ENCODE measurements at regions not wholly inside any gene's neighbourhood (a gene's known extent, or its start where the extent isn't known, plus 50 kb on each side); places are given as distances from the start of the nearest gene placed in this dataset.

DNA sequence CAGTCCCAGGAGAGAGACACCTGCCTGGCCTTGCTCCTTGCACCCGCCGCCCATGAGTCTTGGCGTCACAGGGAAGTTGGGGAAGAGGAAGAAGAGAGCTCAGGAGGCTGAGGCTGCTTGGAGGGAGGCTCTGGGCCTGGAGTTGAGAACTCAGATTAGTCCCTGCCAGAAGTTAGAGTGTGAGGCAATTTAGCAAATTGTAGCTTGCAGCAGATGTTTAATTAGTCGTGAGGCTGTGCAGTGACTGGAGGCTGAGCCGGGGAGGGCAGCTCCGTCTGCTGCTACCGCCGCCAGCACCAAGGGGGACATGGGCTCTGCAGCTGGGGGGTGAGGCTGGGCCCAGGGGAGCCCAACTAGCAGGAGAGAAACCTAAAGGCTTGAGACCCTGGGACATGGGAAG, 738.3 kb upstream of the EEF2KMT start:
- TF ChIP-seq, protein P1, sequence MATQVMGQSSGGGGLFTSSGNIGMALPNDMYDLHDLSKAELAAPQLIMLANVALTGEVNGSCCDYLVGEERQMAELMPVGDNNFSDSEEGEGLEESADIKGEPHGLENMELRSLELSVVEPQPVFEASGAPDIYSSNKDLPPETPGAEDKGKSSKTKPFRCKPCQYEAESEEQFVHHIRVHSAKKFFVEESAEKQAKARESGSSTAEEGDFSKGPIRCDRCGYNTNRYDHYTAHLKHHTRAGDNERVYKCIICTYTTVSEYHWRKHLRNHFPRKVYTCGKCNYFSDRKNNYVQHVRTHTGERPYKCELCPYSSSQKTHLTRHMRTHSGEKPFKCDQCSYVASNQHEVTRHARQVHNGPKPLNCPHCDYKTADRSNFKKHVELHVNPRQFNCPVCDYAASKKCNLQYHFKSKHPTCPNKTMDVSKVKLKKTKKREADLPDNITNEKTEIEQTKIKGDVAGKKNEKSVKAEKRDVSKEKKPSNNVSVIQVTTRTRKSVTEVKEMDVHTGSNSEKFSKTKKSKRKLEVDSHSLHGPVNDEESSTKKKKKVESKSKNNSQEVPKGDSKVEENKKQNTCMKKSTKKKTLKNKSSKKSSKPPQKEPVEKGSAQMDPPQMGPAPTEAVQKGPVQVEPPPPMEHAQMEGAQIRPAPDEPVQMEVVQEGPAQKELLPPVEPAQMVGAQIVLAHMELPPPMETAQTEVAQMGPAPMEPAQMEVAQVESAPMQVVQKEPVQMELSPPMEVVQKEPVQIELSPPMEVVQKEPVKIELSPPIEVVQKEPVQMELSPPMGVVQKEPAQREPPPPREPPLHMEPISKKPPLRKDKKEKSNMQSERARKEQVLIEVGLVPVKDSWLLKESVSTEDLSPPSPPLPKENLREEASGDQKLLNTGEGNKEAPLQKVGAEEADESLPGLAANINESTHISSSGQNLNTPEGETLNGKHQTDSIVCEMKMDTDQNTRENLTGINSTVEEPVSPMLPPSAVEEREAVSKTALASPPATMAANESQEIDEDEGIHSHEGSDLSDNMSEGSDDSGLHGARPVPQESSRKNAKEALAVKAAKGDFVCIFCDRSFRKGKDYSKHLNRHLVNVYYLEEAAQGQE (IDR thresholded peaks at IDR 0.05; ENCODE audit: low read depth): no peak
- TF ChIP-seq RAD21 (IDR thresholded peaks at IDR 0.05; ENCODE audit: low read depth) (no peak), CREB1 (IDR thresholded peaks at IDR 0.05; ENCODE audit: low read depth) (no peak), EP300 (IDR thresholded peaks at IDR 0.05; ENCODE audit: borderline replicate concordance) (no peak), YY1 (IDR thresholded peaks at IDR 0.05; ENCODE audit: low read depth) (no peak), CEBPB (IDR thresholded peaks at IDR 0.05) (no peak), USF1 (IDR thresholded peaks at IDR 0.05) (no peak), TAF1 (IDR thresholded peaks at IDR 0.05; ENCODE audit: low read depth) (no peak), NFIC (IDR thresholded peaks at IDR 0.05) (no peak), FOXM1 (IDR thresholded peaks at IDR 0.05; ENCODE audit: borderline replicate concordance, low read depth) (no peak), MAX (IDR thresholded peaks at IDR 0.05) (no peak), EGR1 (IDR thresholded peaks at IDR 0.05) (no peak), TEAD4 (IDR thresholded peaks at IDR 0.05) (no peak), ZBTB7A (IDR thresholded peaks at IDR 0.05; ENCODE audit: low read depth) (no peak)

DNA sequence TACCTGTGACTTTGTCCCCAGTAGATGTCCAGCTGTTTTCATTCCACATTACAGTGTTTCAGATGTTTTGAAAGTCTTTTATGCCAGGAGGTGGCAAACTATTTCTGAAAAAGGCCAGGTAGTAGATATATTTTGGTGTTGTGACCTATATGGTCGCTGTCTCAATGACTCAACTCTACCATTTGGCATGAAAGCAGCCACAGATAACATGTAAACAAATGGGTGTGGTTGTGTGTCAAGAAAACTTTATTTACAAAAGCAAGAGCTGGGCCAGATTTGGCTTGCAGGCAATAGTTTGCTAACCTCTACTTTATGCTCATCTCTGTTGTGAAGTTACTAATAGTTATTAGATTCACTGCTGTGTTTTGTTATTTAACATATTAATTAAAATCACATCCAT, 728.7 kb upstream of the EEF2KMT start:
- no peak for TF ChIP-seq ZBTB7A (IDR thresholded peaks at IDR 0.05; ENCODE audit: low read depth)
- no peak for TF ChIP-seq CEBPB (IDR thresholded peaks at IDR 0.05)
- TF ChIP-seq, protein P1 (IDR thresholded peaks at IDR 0.05; ENCODE audit: low read depth): no peak
- no peak for TF ChIP-seq EP300 (IDR thresholded peaks at IDR 0.05; ENCODE audit: borderline replicate concordance)
- no peak for TF ChIP-seq FOXM1 (IDR thresholded peaks at IDR 0.05; ENCODE audit: borderline replicate concordance, low read depth)
- TF ChIP-seq CREB1 (IDR thresholded peaks at IDR 0.05; ENCODE audit: low read depth): no peak

GRCh38 chr16:5820472-5820871, 722.9 kb upstream of the EEF2KMT start:
- TF ChIP-seq TAF1 (IDR thresholded peaks at IDR 0.05; ENCODE audit: low read depth) (no peak), YY1 (IDR thresholded peaks at IDR 0.05; ENCODE audit: low read depth) (no peak), CREB1 (IDR thresholded peaks at IDR 0.05; ENCODE audit: low read depth) (no peak), TEAD4 (IDR thresholded peaks at IDR 0.05) (no peak), USF1 (IDR thresholded peaks at IDR 0.05) (no peak), CEBPB (IDR thresholded peaks at IDR 0.05) (no peak), RAD21 (IDR thresholded peaks at IDR 0.05; ENCODE audit: low read depth) (no peak), MAX (IDR thresholded peaks at IDR 0.05) (no peak), EGR1 (IDR thresholded peaks at IDR 0.05) (no peak), NFIC (IDR thresholded peaks at IDR 0.05) (no peak), TCF12 (IDR thresholded peaks at IDR 0.05; ENCODE audit: low read depth) (no peak), FOXM1 (IDR thresholded peaks at IDR 0.05; ENCODE audit: borderline replicate concordance, low read depth) (no peak), ZBTB7A (IDR thresholded peaks at IDR 0.05; ENCODE audit: low read depth) (no peak), EP300 (IDR thresholded peaks at IDR 0.05; ENCODE audit: borderline replicate concordance) (no peak)
- TF ChIP-seq, protein P1 (IDR thresholded peaks at IDR 0.05; ENCODE audit: low read depth): no peak

- TF ChIP-seq CREB1 (IDR thresholded peaks at IDR 0.05; ENCODE audit: low read depth) (no peak), TCF12 (IDR thresholded peaks at IDR 0.05; ENCODE audit: low read depth) (no peak), USF1 (IDR thresholded peaks at IDR 0.05) (no peak), ZBTB7A (IDR thresholded peaks at IDR 0.05; ENCODE audit: low read depth) (no peak), EP300 (IDR thresholded peaks at IDR 0.05; ENCODE audit: borderline replicate concordance) (no peak), FOXM1 (IDR thresholded peaks at IDR 0.05; ENCODE audit: borderline replicate concordance, low read depth) (no peak), EGR1 (IDR thresholded peaks at IDR 0.05) (no peak)
Measured at GRCh38 chr16:5815570-5816237, 718.1 kb upstream of the EEF2KMT start.

All from Ishikawa (cell line).